HG02970 (cell line): ENCODE measurements at regions not wholly inside any gene's neighbourhood (a gene's known extent, or its start where the extent isn't known, plus 50 kb on each side); places are given as distances from the start of the nearest gene placed in this dataset.

ENCODE experiments used
- ATAC-seq: cut with Tn5 transposase; IDR thresholded peaks from one replicate; pipeline ENCODE4 v1.9.1; 2021; ENCODE audit warnings: mild to moderate bottlenecking, moderate library complexity, moderate number of reproducible peaks; ENCODE audit not compliant: unreplicated experiment, low FRiP score

DNA sequence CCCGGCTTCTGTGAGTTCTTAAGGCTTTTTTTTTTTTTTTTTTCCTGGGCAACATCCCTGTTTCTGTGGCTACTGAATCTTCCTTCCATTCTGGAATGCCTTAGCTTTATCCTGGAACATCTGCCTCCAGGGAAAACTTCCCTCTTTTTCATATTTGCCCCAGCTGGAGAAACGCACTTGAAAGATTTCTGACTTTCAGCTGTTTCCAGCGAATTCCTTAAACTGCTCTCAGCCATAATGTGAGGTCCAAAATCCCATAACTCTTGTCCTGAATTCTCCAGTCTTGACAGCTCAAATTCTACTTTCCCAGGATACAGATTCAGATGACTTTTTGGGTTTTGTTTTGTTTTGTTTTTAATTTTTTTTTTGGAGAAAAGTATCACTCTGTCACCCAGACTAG, 263.6 kb upstream of the AUTS2 start:
- ATAC-seq: no peak

- no peak for ATAC-seq
Observed at GRCh38 chr7:69335331-69335730, 262.9 kb upstream of the AUTS2 start.

DNA sequence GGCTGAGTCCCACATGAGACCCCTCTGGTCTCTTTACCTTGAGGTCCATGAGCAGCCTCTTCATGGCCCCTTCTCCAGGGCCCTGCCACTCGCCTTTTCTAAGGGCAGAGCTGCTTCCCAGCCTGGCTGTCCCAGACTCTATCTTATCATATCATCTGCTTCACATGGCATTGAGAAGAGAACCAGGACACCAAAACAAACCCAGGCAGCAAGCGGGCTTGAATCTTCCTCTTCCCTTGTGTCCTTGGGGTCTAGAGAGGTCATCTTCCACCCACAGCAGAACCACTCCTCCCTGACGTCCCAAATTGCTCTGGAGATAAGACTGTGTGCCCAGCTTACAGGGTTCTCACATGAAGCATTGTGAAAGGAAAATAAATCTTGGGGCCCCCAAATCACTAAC, 261.3 kb upstream of the AUTS2 start:
- ATAC-seq: no peak

DNA sequence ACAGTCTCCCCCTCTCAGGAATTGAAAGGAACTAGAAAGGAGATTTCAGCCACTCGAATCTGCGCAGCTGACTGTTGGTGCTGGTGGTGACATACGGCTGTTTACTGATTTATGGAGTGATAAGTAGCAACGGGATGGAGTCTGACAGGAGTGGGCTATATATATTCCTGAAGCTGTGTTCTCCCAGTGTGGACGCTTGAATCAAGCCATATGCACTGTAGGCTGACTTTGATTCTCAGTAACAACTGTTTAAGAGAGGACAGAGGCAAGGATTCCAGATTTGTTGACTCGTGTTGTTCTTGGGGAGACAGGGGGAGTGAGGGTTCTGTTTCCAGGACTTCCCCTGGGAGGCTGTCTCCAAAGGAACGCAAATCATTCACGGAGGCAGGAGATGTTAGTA, 260.1 kb upstream of the AUTS2 start:
- ATAC-seq: no peak

DNA sequence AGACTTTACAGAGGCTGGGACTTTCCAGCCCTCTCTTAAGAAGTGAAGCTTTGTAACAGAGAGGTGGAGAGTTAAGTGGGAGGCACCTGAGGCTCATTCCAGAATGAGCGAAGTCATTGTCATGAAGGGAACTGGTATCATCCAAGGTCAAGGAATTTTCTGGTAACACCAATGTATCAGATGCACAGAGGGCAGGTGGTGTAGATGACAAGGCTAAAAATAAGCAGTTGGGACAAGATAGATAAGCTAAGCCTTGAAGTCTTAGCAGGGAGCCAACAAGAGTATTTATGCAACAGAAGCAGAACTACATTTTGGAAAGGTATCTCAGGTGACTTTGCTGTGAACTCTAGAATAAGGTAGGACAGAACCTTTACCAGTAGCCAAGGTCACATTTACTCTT, 257.0 kb upstream of the AUTS2 start:
- no peak for ATAC-seq

DNA sequence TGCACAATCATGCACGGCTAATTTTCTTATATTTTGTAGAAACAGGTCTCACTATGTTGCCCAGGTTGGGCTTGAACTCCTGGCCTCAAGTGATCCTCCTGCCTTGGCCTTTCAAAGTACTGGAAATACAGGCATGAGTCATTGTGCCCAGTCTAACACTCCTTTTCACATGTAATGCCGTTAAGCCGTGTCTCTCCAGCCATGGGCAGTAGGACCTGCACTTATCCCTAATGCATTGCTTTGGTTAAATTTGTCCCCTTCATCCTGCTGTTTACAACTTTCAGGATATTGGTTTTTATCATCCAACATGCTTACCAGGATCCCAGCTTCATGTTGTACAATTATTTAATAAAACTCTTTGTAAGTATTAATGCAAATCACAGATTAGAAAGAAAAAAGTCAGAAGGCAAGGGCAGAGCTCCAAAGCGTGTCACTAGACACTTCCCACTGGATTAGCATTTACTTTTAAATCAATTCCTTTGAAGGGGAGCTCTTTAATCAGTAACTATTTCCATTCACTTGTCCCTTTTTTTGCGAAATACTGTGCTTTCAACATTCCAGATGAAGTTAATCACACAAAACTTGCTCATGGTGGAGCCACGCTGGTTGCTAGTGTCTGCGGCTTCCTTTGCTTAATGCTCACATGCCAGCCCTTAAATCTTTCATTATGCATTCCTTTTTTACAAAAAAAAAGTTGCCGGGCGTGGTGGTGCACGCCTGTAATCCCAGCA, 256.0 kb upstream of the AUTS2 start:
- ATAC-seq: no peak

DNA sequence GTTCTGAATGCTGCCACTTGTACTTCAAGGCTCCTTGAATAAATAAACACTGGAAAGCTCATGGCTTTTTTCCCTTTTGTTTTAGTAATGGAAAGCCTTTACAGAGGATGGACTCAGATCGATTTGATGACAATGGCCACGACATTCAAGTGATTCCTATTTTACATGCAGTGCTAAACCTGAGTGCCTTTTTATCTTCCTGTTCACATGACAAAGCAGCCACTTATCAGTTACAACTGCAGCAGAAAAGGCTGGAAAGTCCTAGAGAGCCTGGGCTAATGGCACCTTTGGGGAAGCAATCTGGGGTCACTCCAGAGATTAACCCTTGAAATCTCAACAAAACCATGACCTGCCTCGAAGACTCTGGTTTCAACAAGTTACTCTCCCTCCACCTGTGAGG, 249.0 kb upstream of the AUTS2 start:
- no peak for ATAC-seq

- no peak for ATAC-seq
Observed at GRCh38 chr7:69358163-69358821, 240.0 kb upstream of the AUTS2 start.

- no peak for ATAC-seq
Observed at GRCh38 chr7:69359003-69359700, 239.1 kb upstream of the AUTS2 start.

GRCh38 chr7:69360913-69361312, 237.4 kb upstream of the AUTS2 start:
- ATAC-seq: no peak

- no peak for ATAC-seq
Observed at GRCh38 chr7:69363136-69363535, 235.1 kb upstream of the AUTS2 start.

DNA sequence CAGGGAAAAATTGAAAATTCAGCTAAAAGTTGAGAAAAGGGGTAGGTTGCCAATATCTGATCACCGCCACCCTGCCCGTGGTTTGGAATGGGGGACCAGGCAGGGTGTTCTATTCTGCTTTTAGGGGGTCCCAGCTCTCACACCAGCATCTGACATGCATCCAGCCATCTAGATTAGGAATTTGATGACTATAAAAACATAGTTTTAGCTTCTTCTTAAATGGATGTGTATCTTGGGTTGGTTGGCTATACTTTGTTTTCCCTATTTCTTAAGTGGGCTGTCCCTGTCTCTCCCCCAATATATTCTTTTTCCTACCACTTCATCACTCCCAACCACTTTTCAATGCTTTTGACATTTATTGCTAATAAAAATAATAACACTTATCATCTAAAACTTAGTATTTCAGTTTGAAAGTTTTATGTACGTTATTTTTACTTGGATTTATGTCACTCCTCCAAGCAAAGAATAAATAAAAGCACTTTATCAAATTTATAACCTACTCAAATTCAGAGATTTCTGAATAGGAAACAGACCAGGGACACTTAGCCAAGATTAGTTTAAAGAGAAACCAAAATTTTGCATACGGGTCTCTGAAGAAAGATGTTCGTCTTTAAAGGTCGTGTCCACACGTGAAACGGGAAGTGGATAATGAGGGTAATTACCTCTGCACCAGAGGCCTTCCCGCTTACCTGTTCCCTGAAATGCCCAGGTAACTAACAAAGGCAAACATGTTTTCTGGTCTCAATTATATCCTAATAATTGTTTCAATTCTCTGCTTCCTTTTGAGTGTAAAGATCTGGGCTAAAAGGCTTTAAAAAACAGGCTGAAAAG, 233.2 kb upstream of the AUTS2 start:
- no peak for ATAC-seq

- ATAC-seq: no peak
Observed at GRCh38 chr7:69365651-69366192, 232.6 kb upstream of the AUTS2 start.

- no peak for ATAC-seq
Observed at GRCh38 chr7:69367780-69368179, 230.5 kb upstream of the AUTS2 start.

DNA sequence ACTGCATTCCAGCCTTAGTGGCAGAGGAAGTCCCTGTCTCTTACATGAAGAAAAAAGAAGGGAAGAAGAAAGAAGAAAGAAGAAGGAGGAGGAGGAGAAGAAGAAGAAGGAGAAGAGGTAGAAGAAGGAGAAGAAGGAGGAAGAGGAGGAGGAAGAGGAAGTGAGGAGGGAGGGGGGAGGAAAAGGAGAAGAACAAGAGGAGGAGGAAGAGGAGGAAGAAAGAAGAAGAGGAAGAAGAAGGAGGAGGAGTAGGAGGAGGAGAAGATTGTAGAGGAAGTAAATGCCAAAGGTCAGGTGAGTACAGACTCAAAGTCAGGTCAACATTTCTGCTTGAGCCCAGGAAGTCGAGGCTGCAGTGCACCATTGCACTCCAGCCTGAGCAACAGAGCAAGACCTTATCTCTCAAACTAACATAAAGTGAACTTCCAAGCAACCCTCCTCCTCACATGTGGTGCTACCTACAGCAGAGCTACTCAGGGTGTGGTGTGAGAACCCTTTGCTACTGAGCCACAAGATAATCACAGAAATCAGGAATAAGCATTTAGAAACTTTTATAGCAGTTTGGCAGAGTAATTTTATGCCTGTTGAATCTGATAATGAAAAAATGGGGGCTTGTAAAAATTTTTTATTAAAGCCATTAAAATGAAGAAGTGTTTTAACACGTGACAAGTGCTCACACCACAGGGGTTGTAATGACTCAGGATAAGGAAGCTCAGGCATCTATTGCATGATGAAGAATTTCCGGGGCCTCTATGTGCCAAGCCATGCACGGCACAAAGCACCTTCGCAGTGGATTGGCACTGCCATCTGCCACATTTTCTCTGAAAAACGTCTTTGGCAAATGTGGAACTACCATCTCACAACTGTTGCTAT, 224.9 kb upstream of the AUTS2 start:
- ATAC-seq: no peak

- ATAC-seq: no peak
Observed at GRCh38 chr7:69374044-69374425, 224.2 kb upstream of the AUTS2 start.

GRCh38 chr7:69377191-69377590, 221.1 kb upstream of the AUTS2 start:
- ATAC-seq: no peak

DNA sequence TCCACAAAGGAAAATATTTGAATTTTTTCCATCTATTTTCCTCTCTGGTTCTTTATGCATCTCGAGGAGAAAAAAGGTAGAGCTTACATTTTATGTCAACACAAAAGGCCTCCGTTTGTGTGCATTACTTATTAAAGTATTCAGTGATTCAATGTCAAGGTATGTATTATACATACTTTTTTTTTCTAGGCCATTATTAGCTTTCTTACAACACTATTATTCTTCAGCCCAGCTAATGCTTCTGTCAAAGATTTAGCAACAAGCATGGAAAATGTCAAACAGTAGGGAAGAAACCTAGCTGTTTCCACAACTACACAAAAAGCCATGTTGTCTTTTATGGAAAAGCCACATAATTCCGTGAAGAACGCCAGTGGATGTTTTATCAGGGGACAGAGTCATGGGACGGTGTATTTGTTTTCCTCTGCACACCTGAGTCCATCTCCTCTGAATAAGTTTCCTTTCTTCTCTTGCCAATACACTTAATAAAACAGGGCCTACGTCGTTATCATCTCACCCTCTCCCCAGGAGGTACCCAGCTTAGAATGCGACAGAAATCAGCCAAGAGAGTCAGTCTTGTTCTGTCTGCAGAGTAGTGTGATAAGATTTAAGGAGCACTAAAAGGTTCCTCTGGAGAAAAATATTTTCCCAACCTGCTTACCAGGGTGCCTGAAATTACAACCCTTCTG, 209.7 kb upstream of the AUTS2 start:
- ATAC-seq: no peak

DNA sequence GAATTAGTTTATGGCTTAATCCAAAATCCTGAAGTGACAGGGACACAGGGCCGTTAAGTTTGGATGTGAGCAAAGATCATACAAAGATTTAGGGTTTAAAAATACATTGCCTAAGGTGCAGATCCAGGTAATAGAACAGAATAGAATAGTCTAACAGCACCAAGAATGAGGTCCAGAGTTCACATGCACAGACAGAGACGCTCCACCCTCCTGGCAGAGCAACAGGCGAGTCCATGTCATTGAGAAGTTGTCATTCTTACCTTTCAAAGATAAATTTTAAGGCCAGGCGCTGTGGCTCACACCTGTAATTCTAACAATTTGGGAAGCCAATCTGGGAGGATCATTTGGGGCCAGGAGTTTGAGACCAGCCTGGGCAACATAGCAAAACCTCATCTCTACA, 209.1 kb upstream of the AUTS2 start:
- ATAC-seq: no peak
